GM18519 (cell line): ENCODE measurements at regions not wholly inside any gene's neighbourhood (a gene's known extent, or its start where the extent isn't known, plus 50 kb on each side); places are given as distances from the start of the nearest gene placed in this dataset.

Experiments
- ATAC-seq: cut with Tn5 transposase; IDR thresholded peaks from one replicate; pipeline ENCODE4 v1.9.1; 2021; ENCODE audit warnings: mild to moderate bottlenecking, moderate library complexity; ENCODE audit not compliant: unreplicated experiment, low FRiP score

DNA sequence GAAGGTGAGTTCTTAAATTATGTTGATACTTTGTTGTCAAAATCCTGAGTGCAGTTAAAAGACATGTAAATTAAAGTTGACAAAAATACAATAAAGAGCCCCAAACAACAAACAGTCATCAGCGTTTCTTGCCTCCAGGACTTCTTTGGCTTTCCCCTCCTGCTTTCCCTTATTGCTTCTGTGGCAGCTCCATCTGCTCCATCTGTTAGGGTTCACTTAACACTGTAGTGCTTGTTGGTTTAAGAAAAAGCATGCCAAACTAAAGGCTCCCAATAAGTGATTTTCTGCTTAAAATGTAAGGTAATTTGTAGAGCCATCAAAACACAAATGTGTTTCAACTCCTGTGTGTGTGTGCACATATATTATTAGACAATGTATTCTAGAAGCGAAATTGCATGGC, 254.3 kb upstream of the GNAI1 start:
- ATAC-seq: no peak

- ATAC-seq: no peak
Measured at GRCh38 chr7:79877874-79878465, 256.7 kb upstream of the GNAI1 start.

GRCh38 chr7:79876848-79877252, 257.8 kb upstream of the GNAI1 start:
- ATAC-seq: no peak

DNA sequence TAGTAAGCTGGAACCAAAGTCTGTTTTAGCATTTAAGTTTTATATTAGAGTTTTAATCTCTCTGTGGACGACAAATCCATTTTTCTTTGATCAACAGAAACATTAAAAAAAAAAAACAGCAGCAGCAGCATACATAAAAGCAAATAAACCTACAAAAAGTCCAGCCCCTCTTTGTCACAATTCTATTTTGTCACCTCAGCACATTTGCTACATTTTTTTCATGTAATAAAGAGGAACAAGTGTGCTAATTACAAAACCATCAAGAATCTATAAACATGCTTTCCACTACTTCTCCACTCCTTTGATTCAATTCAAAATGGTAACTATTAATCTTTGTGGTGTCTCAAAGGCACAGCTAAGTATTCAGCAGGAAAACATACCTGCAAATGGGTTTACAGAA, 259.8 kb upstream of the GNAI1 start:
- ATAC-seq: no peak

GRCh38 chr7:79872176-79872575, 262.5 kb upstream of the GNAI1 start:
- no peak for ATAC-seq

- ATAC-seq: no peak
Measured at GRCh38 chr7:79868010-79868409, 266.6 kb upstream of the GNAI1 start.

- no peak for ATAC-seq
Measured at GRCh38 chr7:79862447-79863210, 272.0 kb upstream of the GNAI1 start.

DNA sequence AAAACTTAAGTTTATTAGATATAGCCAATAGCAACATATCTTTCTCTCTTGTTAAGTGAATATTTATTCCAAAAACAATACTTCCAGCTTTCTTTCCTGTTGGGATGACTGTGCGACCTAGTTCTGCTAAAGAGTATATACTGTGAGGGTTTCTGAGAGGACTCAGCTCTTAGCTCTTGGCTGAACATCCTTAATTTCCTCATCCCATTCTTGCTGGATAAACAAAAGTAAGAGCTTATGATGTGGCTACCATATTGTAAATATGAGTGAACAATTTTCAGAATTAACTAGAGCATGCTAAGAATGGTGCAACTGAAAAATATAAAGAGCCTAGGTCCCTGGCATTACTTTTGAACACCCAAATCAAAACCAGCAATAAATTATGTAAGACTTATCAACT, 279.5 kb upstream of the GNAI1 start:
- no peak for ATAC-seq

DNA sequence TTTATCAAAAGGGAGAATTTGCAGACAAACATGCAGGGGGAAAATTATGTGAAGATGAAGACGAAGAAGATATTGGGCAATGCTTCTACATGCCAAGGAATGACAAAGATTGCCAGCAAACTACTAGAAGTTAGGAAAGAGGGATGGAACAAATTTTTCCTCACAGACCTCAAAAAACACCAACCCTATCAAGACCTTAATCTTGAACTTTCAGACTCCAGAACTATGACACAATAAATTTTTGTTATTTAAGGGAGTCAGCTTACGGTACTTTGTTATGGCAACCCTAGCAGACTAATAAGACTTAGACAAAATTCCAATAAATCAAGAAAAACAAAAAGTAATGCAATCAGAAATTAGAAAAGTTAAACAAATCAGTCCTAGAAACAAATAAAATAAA, 280.0 kb upstream of the GNAI1 start:
- no peak for ATAC-seq

DNA sequence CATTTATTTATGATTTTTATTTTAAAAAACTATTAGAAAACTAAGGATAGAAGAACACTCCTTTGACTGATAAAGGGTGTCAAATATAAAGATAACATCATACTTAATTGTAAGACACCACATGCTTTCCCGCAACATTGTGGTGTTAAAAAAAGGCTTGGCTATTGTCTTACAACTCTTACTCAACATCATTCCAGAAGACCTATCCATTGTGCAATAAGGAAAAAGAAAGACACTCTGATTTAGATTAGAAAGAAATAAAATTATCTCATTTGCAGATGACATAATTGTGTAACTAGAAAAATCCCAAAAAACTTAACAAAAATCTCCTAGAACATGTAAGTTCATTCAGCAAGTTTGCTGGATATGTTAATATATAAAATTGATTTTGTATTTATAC, 296.7 kb upstream of the GNAI1 start:
- no peak for ATAC-seq

DNA sequence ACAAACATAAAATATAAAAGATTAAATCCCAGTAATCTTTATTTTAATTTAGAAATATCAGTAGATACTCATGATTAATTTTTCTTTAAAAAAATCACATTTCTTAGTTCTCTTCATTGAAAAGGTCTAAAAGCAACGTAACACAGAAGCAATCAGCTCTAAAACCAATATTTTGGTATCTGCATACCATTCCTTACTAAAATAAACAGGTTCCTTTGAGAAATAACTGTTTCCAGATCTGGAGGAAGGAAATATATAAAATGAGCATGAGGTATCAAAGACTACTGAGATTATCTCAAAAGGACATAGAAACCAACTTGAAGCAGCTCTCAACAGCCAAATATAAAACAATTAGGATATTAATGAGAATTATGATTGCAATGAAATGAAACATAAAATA, 301.0 kb upstream of the GNAI1 start:
- ATAC-seq: no peak

DNA sequence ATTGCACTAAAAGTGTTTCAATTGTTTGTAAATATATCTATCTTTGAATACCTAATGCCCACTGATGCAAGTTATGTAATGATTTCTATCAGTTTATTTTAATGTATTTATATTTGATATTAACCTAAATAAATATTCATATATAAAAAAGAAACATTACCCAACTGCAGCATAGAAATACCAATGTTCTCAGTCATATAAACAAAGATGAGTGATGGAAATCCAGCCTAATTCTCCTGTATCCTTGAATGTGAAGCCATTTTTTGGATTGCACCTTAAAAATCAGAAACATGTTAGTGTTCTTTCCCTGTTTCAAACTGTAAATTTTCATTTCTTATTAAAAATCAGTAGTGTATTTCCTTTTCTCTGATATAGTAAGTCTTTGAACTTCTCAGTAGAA, 305.8 kb upstream of the GNAI1 start:
- no peak for ATAC-seq

GRCh38 chr7:79823246-79823951, 311.2 kb upstream of the GNAI1 start:
- ATAC-seq: no peak

- ATAC-seq: no peak
Measured at GRCh38 chr7:79822620-79823240, 311.9 kb upstream of the GNAI1 start.

DNA sequence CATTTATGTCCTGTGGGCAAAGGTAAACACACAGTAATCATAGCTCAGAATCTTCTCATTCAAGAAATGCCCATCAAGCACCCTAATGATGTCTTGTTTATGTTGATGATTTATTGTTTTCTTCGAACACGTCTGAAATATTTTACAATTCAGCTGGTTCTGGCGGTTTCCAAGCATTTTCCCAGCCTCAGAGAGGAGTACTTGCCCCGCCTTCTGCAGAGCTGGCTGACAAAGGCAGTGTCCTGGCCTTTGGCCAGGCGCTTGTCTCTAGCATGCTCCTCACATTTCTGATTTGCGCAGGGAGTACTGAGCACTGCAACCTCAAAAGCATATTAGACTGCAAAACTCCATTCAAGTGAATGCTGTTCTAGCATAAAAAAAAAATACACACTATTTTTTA, 314.2 kb upstream of the GNAI1 start:
- ATAC-seq: no peak

DNA sequence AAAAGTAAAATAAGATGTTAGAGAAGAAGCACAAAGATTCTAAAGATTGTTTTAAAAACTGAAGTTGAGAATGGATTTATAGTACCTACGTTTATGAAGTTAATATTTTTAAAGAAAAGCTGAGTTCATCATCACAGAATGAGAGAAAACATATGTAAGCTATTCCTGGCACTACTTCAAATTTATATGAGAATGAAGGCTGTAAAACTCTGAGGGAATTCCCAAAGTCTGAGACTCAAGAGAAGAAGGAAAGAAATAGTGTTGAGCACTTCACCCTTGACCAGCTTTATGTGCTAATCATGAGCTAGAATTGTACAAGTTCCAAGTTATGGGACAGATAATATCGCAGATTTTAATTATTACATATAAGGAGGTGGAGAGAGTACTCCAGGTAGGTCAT, 323.7 kb upstream of the GNAI1 start:
- ATAC-seq: no peak

DNA sequence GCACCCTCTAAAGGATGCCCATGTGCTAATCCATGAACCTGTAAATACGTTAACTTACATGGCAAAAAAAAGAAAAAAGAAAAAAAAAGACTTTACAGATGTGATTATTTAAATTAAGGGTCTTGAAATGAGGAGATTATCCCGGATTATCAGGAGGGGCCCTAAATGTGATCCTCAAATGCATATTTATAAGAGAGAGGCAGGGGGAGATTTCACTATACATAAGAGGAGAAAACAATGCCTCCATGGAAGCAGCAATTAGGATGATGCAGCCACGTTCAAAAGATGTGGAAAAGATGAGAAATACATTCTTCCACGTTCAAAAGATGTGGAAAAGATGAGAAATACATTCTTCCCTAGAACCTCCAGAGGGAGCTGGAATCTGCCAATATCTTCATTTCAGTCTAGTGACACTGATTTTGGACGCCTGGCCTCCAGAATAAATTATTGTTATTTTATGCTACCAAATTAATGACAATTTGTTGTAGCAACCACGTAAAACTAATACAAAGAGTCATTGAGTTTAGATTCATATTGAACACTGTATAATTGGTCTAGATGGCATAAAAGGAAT, 328.4 kb upstream of the GNAI1 start:
- ATAC-seq: no peak

DNA sequence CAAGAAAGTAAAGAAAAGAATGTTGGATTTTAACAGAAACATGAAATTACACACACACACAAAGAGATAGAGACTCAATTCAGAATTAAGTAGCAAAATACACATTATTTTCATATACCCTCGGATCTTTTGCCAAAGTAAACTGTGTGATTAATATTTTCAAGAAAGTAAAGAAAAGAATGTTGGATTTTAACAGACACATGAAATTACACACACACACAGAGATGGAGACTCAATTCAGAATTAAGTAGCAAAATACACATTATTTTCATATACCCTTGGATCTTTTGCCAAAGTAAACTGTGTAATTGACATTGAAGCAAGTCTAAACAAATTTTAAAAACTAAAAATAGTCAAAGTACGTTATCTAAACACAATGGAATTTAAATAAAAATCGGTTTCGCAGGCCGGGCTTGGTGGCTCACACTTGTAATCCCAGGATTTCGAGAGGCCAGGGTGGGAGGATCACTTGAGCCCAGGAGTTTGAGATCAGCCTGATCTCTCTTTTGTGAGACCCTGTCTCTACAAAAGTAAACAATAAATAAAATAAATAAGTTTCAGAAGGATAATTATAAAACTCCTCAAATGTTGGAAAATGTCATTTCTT, 337.3 kb upstream of the MAGI2 start:
- no peak for ATAC-seq

DNA sequence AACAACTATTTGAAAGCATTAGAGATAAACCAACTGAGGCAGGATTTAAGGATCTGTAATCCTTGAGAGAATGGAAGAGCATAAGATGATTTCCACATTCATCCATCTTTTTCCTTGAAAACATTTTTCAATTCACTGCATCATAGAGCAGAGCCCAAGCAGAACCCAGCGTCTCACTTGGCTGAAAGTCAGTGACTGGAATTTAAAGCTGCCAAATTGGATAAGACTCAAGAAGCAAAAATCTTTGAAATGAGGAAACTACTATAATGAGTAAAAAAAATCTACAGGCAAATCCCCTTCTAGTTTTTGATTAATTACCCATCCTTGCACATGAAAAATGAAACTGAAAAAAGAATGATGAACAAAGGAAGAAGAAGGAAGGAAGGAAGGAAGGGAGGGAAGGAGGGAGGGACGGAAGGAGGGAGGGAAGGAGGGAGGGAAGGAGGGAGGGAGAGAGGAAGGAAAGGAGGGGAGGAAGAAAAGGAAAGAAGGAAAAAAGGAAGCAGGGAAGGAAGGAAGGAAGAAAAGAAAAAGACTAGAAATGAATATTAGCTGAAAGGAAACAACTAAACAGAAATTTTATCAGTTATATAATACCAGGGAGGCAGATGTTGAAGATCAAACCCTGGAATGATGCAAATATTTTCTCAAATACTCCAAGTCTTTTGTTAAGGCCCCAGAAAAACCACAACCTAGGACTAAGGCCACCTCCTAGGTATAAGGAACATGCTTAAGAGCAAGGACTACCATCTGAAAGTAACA, 336.3 kb upstream of the MAGI2 start:
- no peak for ATAC-seq

GRCh38 chr7:79787623-79788022, 334.2 kb upstream of the MAGI2 start:
- no peak for ATAC-seq
